ENCODE measurements at regions not wholly inside any gene's neighbourhood (a gene's known extent, or its start where the extent isn't known, plus 50 kb on each side); places are given as distances from the start of the nearest gene placed in this dataset.

DNA sequence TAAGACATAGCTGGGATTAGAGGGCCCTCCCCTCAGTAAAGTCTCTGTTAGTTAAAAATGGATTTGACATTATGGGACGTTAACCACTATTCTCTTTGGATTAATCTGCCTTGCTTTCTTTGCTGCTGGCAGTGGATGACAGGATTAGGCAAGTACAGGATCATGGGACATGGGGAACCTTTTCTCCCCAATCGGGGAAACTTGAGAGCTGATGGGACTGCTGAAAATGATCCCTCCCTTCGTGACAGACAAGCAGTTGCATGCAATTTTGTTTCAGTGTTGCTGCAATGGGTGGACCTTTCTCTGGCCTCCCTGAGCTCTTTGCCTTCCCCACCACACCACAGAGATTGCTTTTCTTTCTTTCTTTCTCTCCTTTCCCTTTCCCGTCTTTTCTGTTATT, 120.2 kb upstream of the BANK1 start:
- intact Hi-C loops (cut with DNase I): no loop called here
- TF ChIP-seq, protein P1, sequence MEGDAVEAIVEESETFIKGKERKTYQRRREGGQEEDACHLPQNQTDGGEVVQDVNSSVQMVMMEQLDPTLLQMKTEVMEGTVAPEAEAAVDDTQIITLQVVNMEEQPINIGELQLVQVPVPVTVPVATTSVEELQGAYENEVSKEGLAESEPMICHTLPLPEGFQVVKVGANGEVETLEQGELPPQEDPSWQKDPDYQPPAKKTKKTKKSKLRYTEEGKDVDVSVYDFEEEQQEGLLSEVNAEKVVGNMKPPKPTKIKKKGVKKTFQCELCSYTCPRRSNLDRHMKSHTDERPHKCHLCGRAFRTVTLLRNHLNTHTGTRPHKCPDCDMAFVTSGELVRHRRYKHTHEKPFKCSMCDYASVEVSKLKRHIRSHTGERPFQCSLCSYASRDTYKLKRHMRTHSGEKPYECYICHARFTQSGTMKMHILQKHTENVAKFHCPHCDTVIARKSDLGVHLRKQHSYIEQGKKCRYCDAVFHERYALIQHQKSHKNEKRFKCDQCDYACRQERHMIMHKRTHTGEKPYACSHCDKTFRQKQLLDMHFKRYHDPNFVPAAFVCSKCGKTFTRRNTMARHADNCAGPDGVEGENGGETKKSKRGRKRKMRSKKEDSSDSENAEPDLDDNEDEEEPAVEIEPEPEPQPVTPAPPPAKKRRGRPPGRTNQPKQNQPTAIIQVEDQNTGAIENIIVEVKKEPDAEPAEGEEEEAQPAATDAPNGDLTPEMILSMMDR (IDR thresholded peaks at IDR 0.05): no peak
- Histone ChIP-seq H3K27ac (no peak overlapping the region), H3K27me3 (no peaks in the 10 kb centered on the region), H3K4me1 (no peaks in the 10 kb centered on the region), H3K9me3 (no peaks in the 10 kb centered on the region), H3K36me3 (no peaks in the 10 kb centered on the region), H3K9ac (ENCODE audit: low read depth in 2 of 2, low read length in 2 of 2) (no peak overlapping the region), H3K4me3 (no peak overlapping the region)
- no peak for DNase-seq

DNA sequence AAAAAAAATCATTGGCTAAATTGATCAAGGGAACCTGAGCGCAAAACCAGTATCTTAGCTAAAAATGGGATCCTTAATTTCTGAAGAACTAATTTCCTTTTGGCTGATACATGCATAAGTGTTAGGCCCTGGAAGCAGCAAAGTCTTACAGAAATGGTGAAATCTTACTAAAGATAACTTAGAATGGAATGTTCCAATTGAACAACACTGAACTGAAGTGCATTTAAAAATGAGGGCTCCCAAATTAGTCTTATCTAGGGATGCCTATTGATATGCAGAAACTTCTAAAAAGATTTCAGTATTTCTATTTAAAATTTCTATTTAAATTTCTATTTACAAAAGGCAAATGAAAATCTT, 120.7 kb upstream of the BANK1 start:
- no peaks in the 10 kb centered on the region for H3K36me3 ChIP-seq
- no peaks in the 10 kb centered on the region for H3K9me3 ChIP-seq
- H3K27me3 ChIP-seq: no peaks in the 10 kb centered on the region
- intact Hi-C loops (cut with DNase I): no loop called here
- no peaks in the 10 kb centered on the region for H3K4me1 ChIP-seq
- H3K27ac ChIP-seq: no peak overlapping the region
- DNase-seq: no peak
- TF ChIP-seq, protein P1 (IDR thresholded peaks at IDR 0.05): no peak
- H3K9ac ChIP-seq (ENCODE audit: low read depth in 2 of 2, low read length in 2 of 2): no peak overlapping the region
- H3K4me3 ChIP-seq: no peak overlapping the region

DNA sequence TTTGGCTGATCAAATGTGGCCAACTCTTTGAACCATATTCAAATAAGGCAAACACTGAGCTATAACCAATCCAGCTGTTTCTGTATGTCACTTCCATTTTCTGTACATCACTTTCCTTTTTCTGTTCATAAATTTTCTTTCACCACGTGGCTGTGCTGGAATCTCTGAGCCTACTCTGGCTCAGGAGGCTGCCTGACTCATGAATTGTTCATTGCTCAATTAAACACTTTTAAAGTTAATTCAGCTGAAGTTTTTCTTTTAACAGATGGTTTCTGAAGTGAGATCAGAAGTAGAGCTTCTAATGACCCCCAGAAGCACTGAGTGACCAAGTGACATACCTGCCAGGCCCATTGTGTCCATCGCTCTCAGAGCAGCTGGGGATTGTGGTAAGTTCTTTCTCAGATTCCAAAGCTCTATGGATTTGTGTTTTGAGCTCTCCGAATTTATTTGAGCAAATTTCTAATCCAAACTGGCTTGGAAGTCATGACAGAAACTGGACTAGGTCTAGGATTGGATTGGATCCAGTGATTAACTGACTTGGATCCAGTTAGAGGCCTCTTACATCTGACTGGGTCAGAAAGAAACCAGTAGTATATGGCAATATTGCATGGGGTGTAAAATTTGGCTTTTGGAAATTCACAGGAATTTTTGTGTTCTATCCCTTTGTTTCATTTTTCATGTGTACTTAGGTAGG, 121.2 kb upstream of the BANK1 start:
- H3K4me1 ChIP-seq: no peaks in the 10 kb centered on the region
- no peaks in the 10 kb centered on the region for H3K9me3 ChIP-seq
- no peak overlapping the region for H3K27ac ChIP-seq
- TF ChIP-seq, protein P1 (IDR thresholded peaks at IDR 0.05): no peak
- H3K4me3 ChIP-seq: no peak overlapping the region
- no peak overlapping the region for H3K9ac ChIP-seq (ENCODE audit: low read depth in 2 of 2, low read length in 2 of 2)
- no peak for DNase-seq
- no peaks in the 10 kb centered on the region for H3K27me3 ChIP-seq
- intact Hi-C loops (cut with DNase I): no loop called here
- no peaks in the 10 kb centered on the region for H3K36me3 ChIP-seq

DNA sequence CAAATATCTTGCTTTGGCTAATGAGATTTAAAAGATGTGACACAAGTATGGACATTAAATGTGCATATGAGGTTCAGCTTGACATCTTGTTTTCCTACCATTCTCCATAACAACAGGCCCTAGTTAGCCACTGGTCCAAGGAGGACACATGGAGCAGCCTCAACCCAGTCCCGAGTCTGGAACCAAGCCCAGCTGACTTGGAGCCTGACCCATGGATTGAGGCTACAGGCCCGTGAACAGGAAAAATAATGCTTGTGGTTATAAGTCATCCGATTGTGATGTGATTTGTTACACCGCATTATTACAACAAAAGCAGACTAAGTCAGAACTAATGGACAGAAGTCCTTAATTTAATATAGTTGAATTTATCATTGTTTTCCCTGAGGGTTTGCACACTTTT, 123.2 kb upstream of the BANK1 start:
- DNase-seq: no peak

DNA sequence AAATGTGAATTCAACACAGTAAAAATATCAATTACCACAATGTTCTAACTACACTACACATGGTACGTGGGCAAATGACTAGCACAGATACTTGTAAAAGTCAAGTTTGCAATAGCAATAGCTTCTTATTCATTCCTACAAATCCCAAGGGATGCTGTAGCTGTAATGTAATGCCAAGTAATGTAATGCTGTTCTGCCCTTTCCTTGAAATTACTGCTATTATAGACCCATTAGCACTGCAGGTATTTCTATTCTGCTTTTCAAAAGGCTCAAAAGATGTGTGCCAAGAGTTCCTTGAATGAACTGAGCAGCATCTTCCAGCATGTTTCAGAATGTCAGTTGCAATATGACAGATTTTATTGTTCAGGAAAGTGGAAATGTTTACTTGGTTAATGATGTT, 129.9 kb upstream of the BANK1 start:
- TF ChIP-seq, protein P1 (IDR thresholded peaks at IDR 0.05): no peak
- no peaks in the 10 kb centered on the region for H3K36me3 ChIP-seq
- no peak for DNase-seq
- intact Hi-C loops (cut with DNase I): no loop called here
- no peak overlapping the region for H3K9ac ChIP-seq (ENCODE audit: low read depth in 2 of 2, low read length in 2 of 2)
- H3K9me3 ChIP-seq: no peaks in the 10 kb centered on the region
- H3K4me3 ChIP-seq: no peak overlapping the region
- H3K4me1 ChIP-seq: no peaks in the 10 kb centered on the region
- H3K27me3 ChIP-seq: no peaks in the 10 kb centered on the region
- H3K27ac ChIP-seq: no peak overlapping the region

More for the DNA sequence above, 123.2 kb upstream of the BANK1 start:
- intact Hi-C loops (cut with DNase I): no loop called here
- H3K9me3 ChIP-seq: no peaks in the 10 kb centered on the region
- no peak overlapping the region for H3K9ac ChIP-seq (ENCODE audit: low read depth in 2 of 2, low read length in 2 of 2)
- H3K27ac ChIP-seq: no peak overlapping the region
- no peaks in the 10 kb centered on the region for H3K27me3 ChIP-seq
- H3K4me1 ChIP-seq: no peaks in the 10 kb centered on the region
- H3K36me3 ChIP-seq: no peaks in the 10 kb centered on the region
- H3K4me3 ChIP-seq: no peak overlapping the region
- TF ChIP-seq, protein P1 (IDR thresholded peaks at IDR 0.05): no peak
